Astrocyte (in vitro differentiated cells and primary cell): ENCODE measurements at regions not wholly inside any gene's neighbourhood (a gene's known extent, or its start where the extent isn't known, plus 50 kb on each side); places are given as distances from the start of the nearest gene placed in this dataset.

Source experiments
- DNase-seq: peaks from one replicate; pipeline ENCODE4 v3.0.0-alpha.2; 2010; ENCODE audit warnings: low read depth
- FAIRE-seq: peaks from 2 replicates; lab custom pipeline; 2011; peaks lifted over from hg19 to GRCh38; lab: Jason Lieb, UNC
- H2AFZ ChIP-seq: 2 replicates; pipeline ENCODE4 v1.6.0; 2012; ENCODE audit warnings: low read depth, low read length, inconsistent platforms
- H3K27ac ChIP-seq: 2 replicates; pipeline ENCODE4 v1.5.1; 2011; ENCODE audit warnings: low read depth, low read length, inconsistent platforms
- H3K27me3 ChIP-seq: 2 replicates; pipeline ENCODE4 v1.6.0; 2011; ENCODE audit warnings: low read length, inconsistent platforms; ENCODE audit not compliant: insufficient read depth
- H3K36me3 ChIP-seq: 2 replicates; pipeline ENCODE4 v1.5.1; 2011; ENCODE audit warnings: low read length, inconsistent platforms; ENCODE audit not compliant: insufficient read depth
- H3K4me1 ChIP-seq: 2 replicates; pipeline ENCODE4 v1.5.1; 2011; ENCODE audit warnings: low read length, inconsistent platforms; ENCODE audit not compliant: insufficient read depth
- H3K4me2 ChIP-seq: 2 replicates; pipeline ENCODE4 v1.6.0; 2012; ENCODE audit warnings: low read length, inconsistent platforms
- H3K4me3 ChIP-seq: 2 replicates; pipeline ENCODE4 v1.5.1; 2011; ENCODE audit warnings: low read depth, mild to moderate bottlenecking, low read length, inconsistent platforms; ENCODE audit not compliant: insufficient read depth
- H3K79me2 ChIP-seq: 2 replicates; pipeline ENCODE4 v1.6.0; 2012; ENCODE audit warnings: mild to moderate bottlenecking, low read length, inconsistent platforms; ENCODE audit not compliant: insufficient read depth
- H3K9ac ChIP-seq: 2 replicates; pipeline ENCODE4 v1.6.0; 2012; ENCODE audit warnings: mild to moderate bottlenecking, low read length, inconsistent platforms
- H3K9me3 ChIP-seq: 2 replicates; pipeline ENCODE4 v1.5.1; 2012; ENCODE audit warnings: low read depth, mild to moderate bottlenecking, low read length, inconsistent platforms; ENCODE audit not compliant: insufficient read depth
- H4K20me1 ChIP-seq: 2 replicates; pipeline ENCODE4 v1.6.0; 2012; ENCODE audit warnings: low read length, inconsistent platforms; ENCODE audit not compliant: insufficient read depth
- H3K27ac Mint-ChIP-seq: one replicate; pipeline ENCODE4 v1.8.0; 2021; ENCODE audit warnings: mild to moderate bottlenecking, mixed read lengths; ENCODE audit not compliant: unreplicated experiment
- H3K27me3 Mint-ChIP-seq: one replicate; pipeline ENCODE4 v1.8.0; 2021; ENCODE audit warnings: low read depth, mixed read lengths; ENCODE audit not compliant: unreplicated experiment
- H3K36me3 Mint-ChIP-seq: one replicate; pipeline ENCODE4 v1.8.0; 2021; ENCODE audit warnings: low read depth, mixed read lengths; ENCODE audit not compliant: unreplicated experiment
- H3K4me1 Mint-ChIP-seq: one replicate; pipeline ENCODE4 v1.8.0; 2021; ENCODE audit warnings: low read depth, mixed read lengths; ENCODE audit not compliant: unreplicated experiment
- H3K4me3 Mint-ChIP-seq: one replicate; pipeline ENCODE4 v1.8.0; 2021; ENCODE audit warnings: mild to moderate bottlenecking, moderate library complexity, mixed read lengths; ENCODE audit not compliant: unreplicated experiment
- H3K9me3 Mint-ChIP-seq: one replicate; pipeline ENCODE4 v1.8.0; 2021; ENCODE audit warnings: mild to moderate bottlenecking, mixed read lengths; ENCODE audit not compliant: unreplicated experiment
- CTCF ChIP-seq: IDR thresholded peaks from 2 replicates; pipeline ENCODE4 v1.5.1; 2011; ENCODE audit warnings: low read depth, mild to moderate bottlenecking, inconsistent platforms, low read length, moderate library complexity; ENCODE audit not compliant: insufficient read depth
- EZH2 ChIP-seq: IDR thresholded peaks from 2 replicates; pipeline ENCODE4 v1.6.1; 2012; ENCODE audit warnings: mild to moderate bottlenecking, low read length, inconsistent platforms; ENCODE audit not compliant: insufficient read depth

- Mint-ChIP-seq H3K27ac (no peak overlapping the region), H3K36me3 (no peaks in the 10 kb centered on the region), H3K4me1 (no peaks in the 10 kb centered on the region), H3K27me3 (peaks cover 38% of the 10 kb centered on the region), H3K9me3 (peaks cover 3% of the 10 kb centered on the region), H3K4me3 (no peak overlapping the region)
- Histone ChIP-seq H3K36me3 (no peaks in the 10 kb centered on the region), H3K4me1 (no peaks in the 10 kb centered on the region), H3K9me3 (no peaks in the 10 kb centered on the region), H2AFZ (no peak overlapping the region), H3K4me2 (no peak overlapping the region), H3K9ac (no peak overlapping the region), H3K79me2 (no peaks in the 10 kb centered on the region), H3K27ac (no peak overlapping the region), H4K20me1 (no peaks in the 10 kb centered on the region), H3K4me3 (no peak overlapping the region), H3K27me3 (peaks cover 18% of the 10 kb centered on the region)
- TF ChIP-seq EZH2 (no peak), CTCF (no peak)
- FAIRE-seq (no peak), DNase-seq (no peak)
Observed at GRCh38 chr17:45688353-45688752, 95.8 kb upstream of the CRHR1 start.

DNA sequence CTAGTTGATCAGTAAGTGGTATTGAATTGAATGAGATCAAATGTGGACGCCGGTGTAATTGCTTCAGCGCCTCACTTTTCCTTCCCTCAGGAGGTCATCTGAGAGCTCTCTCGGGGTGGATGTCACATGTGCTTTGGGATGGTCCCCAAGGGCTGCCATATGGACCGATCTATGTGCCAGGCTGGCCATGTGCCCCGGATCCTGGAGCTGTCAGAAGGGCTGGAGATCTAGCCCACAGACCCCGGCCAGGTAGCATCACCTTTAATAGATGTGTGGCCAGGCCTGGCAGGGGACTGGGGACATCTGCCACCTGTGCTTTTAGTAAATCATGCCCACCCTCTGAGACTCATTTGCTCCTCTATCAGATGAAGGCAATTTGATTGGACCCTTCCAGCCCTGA lies 95.3 kb upstream of the CRHR1 start:
- peaks cover 3% of the 10 kb centered on the region for H3K9me3 Mint-ChIP-seq
- Histone ChIP-seq H3K27ac (no peak overlapping the region), H3K9ac (no peak overlapping the region), H2AFZ (no peak overlapping the region), H4K20me1 (no peaks in the 10 kb centered on the region), H3K9me3 (no peaks in the 10 kb centered on the region), H3K27me3 (peaks cover 18% of the 10 kb centered on the region), H3K36me3 (no peaks in the 10 kb centered on the region), H3K4me2 (no peak overlapping the region), H3K79me2 (no peaks in the 10 kb centered on the region), H3K4me3 (no peak overlapping the region), H3K4me1 (no peaks in the 10 kb centered on the region)
- FAIRE-seq = no peak
- no peak for DNase-seq
- no peaks in the 10 kb centered on the region for H3K4me1 Mint-ChIP-seq
- TF ChIP-seq CTCF (no peak), EZH2 (no peak)
- H3K36me3 Mint-ChIP-seq = no peaks in the 10 kb centered on the region
- no peak overlapping the region for H3K4me3 Mint-ChIP-seq
- peaks cover 38% of the 10 kb centered on the region for H3K27me3 Mint-ChIP-seq
- no peak overlapping the region for H3K27ac Mint-ChIP-seq

DNA sequence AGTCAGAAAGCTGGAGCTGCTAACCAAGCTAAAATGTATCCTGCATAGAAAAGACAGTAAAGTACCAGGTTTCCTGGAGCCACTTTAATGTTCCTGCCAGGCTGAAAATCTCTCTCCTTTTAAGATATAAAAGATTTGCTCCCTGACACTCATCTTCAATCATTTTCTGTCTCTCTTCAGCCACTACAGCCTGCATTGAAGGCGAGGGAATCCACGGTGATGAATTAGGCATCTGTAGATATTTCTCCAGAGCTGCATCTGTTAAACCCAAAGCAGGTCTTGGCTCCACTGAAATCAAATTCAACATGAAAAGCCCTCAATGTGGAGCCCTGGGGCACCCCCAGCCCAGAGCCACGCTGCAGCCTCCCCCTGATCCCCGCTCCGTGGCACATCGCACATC lies 94.7 kb upstream of the CRHR1 start:
- Mint-ChIP-seq H3K4me1 (no peaks in the 10 kb centered on the region), H3K27ac (no peak overlapping the region)
- no peak for FAIRE-seq

More for the DNA sequence above, 94.7 kb upstream of the CRHR1 start:
- TF ChIP-seq EZH2 = no peak
- TF ChIP-seq CTCF = no peak
- Histone ChIP-seq H3K36me3 (no peaks in the 10 kb centered on the region), H3K4me1 (no peaks in the 10 kb centered on the region), H3K27ac (no peak overlapping the region), H3K9ac (no peak overlapping the region), H3K27me3 (peaks cover 19% of the 10 kb centered on the region), H2AFZ (no peak overlapping the region), H4K20me1 (no peaks in the 10 kb centered on the region), H3K4me3 (no peak overlapping the region), H3K9me3 (no peaks in the 10 kb centered on the region), H3K4me2 (no peak overlapping the region), H3K79me2 (no peaks in the 10 kb centered on the region)
- Mint-ChIP-seq H3K36me3 (no peaks in the 10 kb centered on the region), H3K9me3 (peaks cover 3% of the 10 kb centered on the region), H3K27me3 (peaks cover 40% of the 10 kb centered on the region), H3K4me3 (no peak overlapping the region)
- no peak for DNase-seq
